ENCODE measurements at regions not wholly inside any gene's neighbourhood (a gene's known extent, or its start where the extent isn't known, plus 50 kb on each side); places are given as distances from the start of the nearest gene placed in this dataset.

DNA sequence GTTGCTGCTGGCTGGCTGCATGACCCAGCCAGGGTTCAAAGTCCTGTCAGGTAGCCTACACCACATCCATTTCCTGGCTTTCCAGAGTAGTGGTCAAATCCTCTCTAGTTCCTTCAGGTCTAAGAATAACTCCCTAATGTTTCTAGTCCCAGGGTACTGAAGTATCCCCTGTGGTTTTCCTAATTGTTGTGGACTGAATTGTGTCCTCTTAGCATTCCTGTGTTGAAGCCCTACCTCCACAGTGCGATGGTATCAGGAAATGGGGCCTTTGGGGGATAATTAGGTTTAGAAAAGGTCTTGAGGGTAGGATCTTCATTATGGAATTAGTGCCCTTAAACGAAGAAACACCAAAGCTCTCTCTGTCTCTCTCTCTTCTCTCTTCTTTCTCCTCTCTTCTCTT, 191.8 kb upstream of the CCNG1 start:
- Histone ChIP-seq H3K4me3 (no peak overlapping the region), H3K27me3 (no peaks in the 10 kb centered on the region), H3K9me2 (replicated peaks; ENCODE audit: insufficient read depth) (no peaks in the 10 kb centered on the region), H3K36me3 (replicated peaks; ENCODE audit: insufficient read depth, low read depth) (no peaks in the 10 kb centered on the region), H3K79me2 (no peaks in the 10 kb centered on the region), H2AFZ (no peak overlapping the region), H3K9me3 (ENCODE audit: low read depth) (no peaks in the 10 kb centered on the region), H3K4me1 (ENCODE audit: insufficient read depth) (no peaks in the 10 kb centered on the region), H3K27ac (no peak overlapping the region), H3K4me2 (no peak overlapping the region), H4K20me1 (ENCODE audit: insufficient read depth, poor library complexity, severe bottlenecking) (no peaks in the 10 kb centered on the region)
- no peak for DNase-seq (ENCODE audit: low spot score)
- WGBS (ENCODE audit: low lambda C conversion rate, missing lambda C conversion rate), result 49% methylated on average over 2 of the region's 2 CpGs
- TF ChIP-seq, protein P1, sequence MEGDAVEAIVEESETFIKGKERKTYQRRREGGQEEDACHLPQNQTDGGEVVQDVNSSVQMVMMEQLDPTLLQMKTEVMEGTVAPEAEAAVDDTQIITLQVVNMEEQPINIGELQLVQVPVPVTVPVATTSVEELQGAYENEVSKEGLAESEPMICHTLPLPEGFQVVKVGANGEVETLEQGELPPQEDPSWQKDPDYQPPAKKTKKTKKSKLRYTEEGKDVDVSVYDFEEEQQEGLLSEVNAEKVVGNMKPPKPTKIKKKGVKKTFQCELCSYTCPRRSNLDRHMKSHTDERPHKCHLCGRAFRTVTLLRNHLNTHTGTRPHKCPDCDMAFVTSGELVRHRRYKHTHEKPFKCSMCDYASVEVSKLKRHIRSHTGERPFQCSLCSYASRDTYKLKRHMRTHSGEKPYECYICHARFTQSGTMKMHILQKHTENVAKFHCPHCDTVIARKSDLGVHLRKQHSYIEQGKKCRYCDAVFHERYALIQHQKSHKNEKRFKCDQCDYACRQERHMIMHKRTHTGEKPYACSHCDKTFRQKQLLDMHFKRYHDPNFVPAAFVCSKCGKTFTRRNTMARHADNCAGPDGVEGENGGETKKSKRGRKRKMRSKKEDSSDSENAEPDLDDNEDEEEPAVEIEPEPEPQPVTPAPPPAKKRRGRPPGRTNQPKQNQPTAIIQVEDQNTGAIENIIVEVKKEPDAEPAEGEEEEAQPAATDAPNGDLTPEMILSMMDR (IDR thresholded peaks at IDR 0.05; ENCODE audit: poor library complexity), result no peak
- TF ChIP-seq EZH2phosphoT487 (IDR thresholded peaks at IDR 0.05; ENCODE audit: low read depth, severe bottlenecking, unreplicated experiment) (no peak), EZH2 (IDR thresholded peaks at IDR 0.05; ENCODE audit: borderline replicate concordance) (no peak)

DNA sequence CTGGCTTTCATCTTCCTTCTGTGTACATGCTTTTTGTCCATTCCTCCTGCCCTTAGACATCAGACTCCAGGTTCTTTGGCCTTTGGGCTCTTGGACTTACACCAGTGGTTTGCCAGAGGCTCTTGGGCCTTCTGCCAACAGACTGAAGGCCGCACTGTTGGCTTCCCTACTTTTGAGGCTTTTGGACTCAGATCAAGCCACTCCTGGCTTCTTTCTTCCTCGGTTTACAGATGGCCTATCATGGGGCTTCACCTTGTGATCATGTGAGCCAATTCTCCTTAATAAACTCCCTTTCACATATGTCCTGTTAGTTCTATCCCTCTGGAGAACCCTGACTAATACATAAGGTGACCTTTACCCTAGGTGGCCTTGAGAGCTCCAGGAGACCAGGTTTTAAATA, 189.1 kb upstream of the CCNG1 start:
- no peak overlapping the region for H3K27ac ChIP-seq
- H3K4me1 ChIP-seq (ENCODE audit: insufficient read depth), result no peaks in the 10 kb centered on the region
- TF ChIP-seq EZH2 (IDR thresholded peaks at IDR 0.05; ENCODE audit: borderline replicate concordance), result no peak
- TF ChIP-seq EZH2phosphoT487 (IDR thresholded peaks at IDR 0.05; ENCODE audit: low read depth, severe bottlenecking, unreplicated experiment), result no peak
- TF ChIP-seq, protein P1 (IDR thresholded peaks at IDR 0.05; ENCODE audit: poor library complexity), result no peak
- H3K9me3 ChIP-seq (ENCODE audit: low read depth), result no peaks in the 10 kb centered on the region
- DNase-seq (ENCODE audit: low spot score), result no peak
- H3K4me3 ChIP-seq, result no peak overlapping the region
- no peaks in the 10 kb centered on the region for H4K20me1 ChIP-seq (ENCODE audit: insufficient read depth, poor library complexity, severe bottlenecking)
- WGBS (ENCODE audit: low lambda C conversion rate, missing lambda C conversion rate), result 89% methylated on average over 2 of the region's 2 CpGs
- no peak overlapping the region for H2AFZ ChIP-seq
- H3K27me3 ChIP-seq, result no peaks in the 10 kb centered on the region
- no peaks in the 10 kb centered on the region for H3K79me2 ChIP-seq
- no peak overlapping the region for H3K4me2 ChIP-seq
- H3K9me2 ChIP-seq (replicated peaks; ENCODE audit: insufficient read depth), result no peaks in the 10 kb centered on the region
- no peaks in the 10 kb centered on the region for H3K36me3 ChIP-seq (replicated peaks; ENCODE audit: insufficient read depth, low read depth)

DNA sequence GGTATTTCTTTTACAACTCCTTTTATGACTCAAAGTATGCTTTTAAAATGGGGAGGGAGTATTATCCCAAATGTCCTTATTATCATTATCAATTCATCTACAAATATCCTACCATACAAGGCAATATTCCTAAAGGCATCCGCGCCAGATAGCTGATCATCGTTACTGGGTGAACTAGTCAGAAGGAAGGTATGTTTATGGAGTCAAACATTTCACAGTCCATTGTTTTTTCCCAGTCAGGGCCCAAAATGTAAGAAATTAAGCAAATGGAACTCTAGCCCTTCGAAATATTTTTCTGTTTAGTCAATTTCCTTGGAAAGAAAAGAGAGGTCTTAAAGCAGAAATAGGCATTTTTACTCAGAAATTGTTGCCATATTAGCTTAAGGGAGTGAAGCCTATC, 188.5 kb upstream of the CCNG1 start:
- no peaks in the 10 kb centered on the region for H3K4me1 ChIP-seq (ENCODE audit: insufficient read depth)
- no peak for DNase-seq (ENCODE audit: low spot score)
- H4K20me1 ChIP-seq (ENCODE audit: insufficient read depth, poor library complexity, severe bottlenecking), result no peaks in the 10 kb centered on the region
- no peaks in the 10 kb centered on the region for H3K27me3 ChIP-seq
- no peaks in the 10 kb centered on the region for H3K9me2 ChIP-seq (replicated peaks; ENCODE audit: insufficient read depth)
- H3K79me2 ChIP-seq, result no peaks in the 10 kb centered on the region
- H3K4me2 ChIP-seq, result no peak overlapping the region
- no peak overlapping the region for H3K4me3 ChIP-seq
- no peak overlapping the region for H3K27ac ChIP-seq
- TF ChIP-seq EZH2phosphoT487 (IDR thresholded peaks at IDR 0.05; ENCODE audit: low read depth, severe bottlenecking, unreplicated experiment) (no peak), EZH2 (IDR thresholded peaks at IDR 0.05; ENCODE audit: borderline replicate concordance) (no peak)
- TF ChIP-seq, protein P1 (IDR thresholded peaks at IDR 0.05; ENCODE audit: poor library complexity), result no peak
- H3K36me3 ChIP-seq (replicated peaks; ENCODE audit: insufficient read depth, low read depth), result no peaks in the 10 kb centered on the region
- WGBS (ENCODE audit: low lambda C conversion rate, missing lambda C conversion rate), result 90% methylated on average over 4 of the region's 4 CpGs
- H2AFZ ChIP-seq, result no peak overlapping the region
- H3K9me3 ChIP-seq (ENCODE audit: low read depth), result no peaks in the 10 kb centered on the region

DNA sequence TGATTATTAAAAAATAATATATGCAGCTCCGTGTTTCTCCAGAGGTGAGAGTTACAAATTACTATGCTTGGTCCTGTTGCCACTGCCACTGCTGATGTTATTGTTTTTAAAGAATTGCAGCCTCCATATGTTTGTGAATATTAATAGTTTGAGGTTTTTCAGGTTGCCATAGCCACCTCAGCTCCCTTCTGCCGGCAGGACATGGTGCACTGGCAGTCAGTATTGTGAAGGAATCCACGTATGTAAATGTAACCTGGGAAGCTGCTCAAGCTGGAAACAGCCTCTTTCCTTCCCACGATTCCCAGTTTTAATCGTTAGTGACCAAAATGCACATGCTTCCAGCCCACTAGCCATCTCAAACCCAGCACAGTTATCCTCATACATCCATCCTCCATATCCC, 184.4 kb upstream of the CCNG1 start:
- Histone ChIP-seq H3K4me3 (no peak overlapping the region), H2AFZ (no peak overlapping the region), H4K20me1 (ENCODE audit: insufficient read depth, poor library complexity, severe bottlenecking) (no peaks in the 10 kb centered on the region), H3K27ac (no peak overlapping the region), H3K9me3 (ENCODE audit: low read depth) (no peaks in the 10 kb centered on the region), H3K4me1 (ENCODE audit: insufficient read depth) (no peaks in the 10 kb centered on the region), H3K27me3 (no peaks in the 10 kb centered on the region), H3K36me3 (replicated peaks; ENCODE audit: insufficient read depth, low read depth) (no peaks in the 10 kb centered on the region), H3K9me2 (replicated peaks; ENCODE audit: insufficient read depth) (no peaks in the 10 kb centered on the region), H3K79me2 (no peaks in the 10 kb centered on the region), H3K4me2 (no peak overlapping the region)
- no peak for TF ChIP-seq EZH2phosphoT487 (IDR thresholded peaks at IDR 0.05; ENCODE audit: low read depth, severe bottlenecking, unreplicated experiment)
- TF ChIP-seq EZH2 (IDR thresholded peaks at IDR 0.05; ENCODE audit: borderline replicate concordance), result no peak
- TF ChIP-seq, protein P1 (IDR thresholded peaks at IDR 0.05; ENCODE audit: poor library complexity), result no peak
- WGBS (ENCODE audit: low lambda C conversion rate, missing lambda C conversion rate), result 78% methylated on average over 5 of the region's 5 CpGs
- DNase-seq (ENCODE audit: low spot score), result no peak
